ENCODE measurements at regions not wholly inside any gene's neighbourhood (a gene's known extent, or its start where the extent isn't known, plus 50 kb on each side); places are given as distances from the start of the nearest gene placed in this dataset.

- no CpG with 5 or more reads among the region's 4 CpGs for WGBS (ENCODE audit: insufficient coverage)
- Mint-ChIP-seq H3K27me3 (ENCODE audit: low read depth in 3 of 3) (no peaks in the 10 kb centered on the region), H3K4me3 (no peak overlapping the region), H3K4me1 (no peaks in the 10 kb centered on the region), H3K27ac (no peak overlapping the region), H3K9me3 (peaks cover 0 to 2% (median 0%) of the 10 kb centered on the region in 7 donors), H3K36me3 (no peaks in the 10 kb centered on the region)
- H2AFZ ChIP-seq (ENCODE audit: insufficient read depth, low read depth, low read length, poor library complexity, severe bottlenecking) = no peak overlapping the region
- no peaks in the 10 kb centered on the region for H3K79me2 ChIP-seq (ENCODE audit: insufficient read depth, low read length)
- H3K36me3 ChIP-seq (replicated peaks in 1 of 2; ENCODE audit: control insufficient read depth in 1 of 2, insufficient read depth in 2 of 2, low read length in 2 of 2) = no peaks in the 10 kb centered on the region
- H3K4me2 ChIP-seq (replicated peaks; ENCODE audit: extremely low read depth, low read length, poor library complexity, severe bottlenecking) = no peak overlapping the region
- H3K27ac ChIP-seq (ENCODE audit: low read depth in 1 of 2, low read length in 2 of 2) = no peak overlapping the region
- no peak for TF ChIP-seq CTCF (IDR thresholded peaks at IDR 0.05)
- H3K4me1 ChIP-seq (ENCODE audit: control insufficient read depth in 1 of 2, insufficient read depth in 2 of 2, low read length in 2 of 2) = no peaks in the 10 kb centered on the region
- H3K9ac ChIP-seq (ENCODE audit: insufficient read depth, low read length, poor library complexity, severe bottlenecking) = no peak overlapping the region
- H4K20me1 ChIP-seq (ENCODE audit: insufficient read depth, low read length) = no peaks in the 10 kb centered on the region
- intact Hi-C loops (cut with micrococcal nuclease) = no loop called here
- H3K4me3 ChIP-seq (replicated peaks in 1 of 3; ENCODE audit: low read depth in 2 of 3, low read length in 3 of 3) = no peak overlapping the region
- no peak for DNase-seq
- no peaks in the 10 kb centered on the region for H3K9me3 ChIP-seq (replicated peaks in 1 of 2; ENCODE audit: control insufficient read depth in 1 of 2, insufficient read depth in 1 of 2, low read length in 2 of 2)
- no peaks in the 10 kb centered on the region for H3K27me3 ChIP-seq (ENCODE audit: control insufficient read depth in 2 of 2, insufficient read depth in 2 of 2, low read length in 2 of 2)
These were observed 209.8 kb upstream of the NDST4 start for GRCh38 chr4:115323106-115323707.

GRCh38 chr4:115315182-115315581 is 201.8 kb upstream of the NDST4 start:
- Histone ChIP-seq H2AFZ (ENCODE audit: insufficient read depth, low read depth, low read length, poor library complexity, severe bottlenecking) (no peak overlapping the region), H3K4me2 (replicated peaks; ENCODE audit: extremely low read depth, low read length, poor library complexity, severe bottlenecking) (no peak overlapping the region), H3K27me3 (ENCODE audit: control insufficient read depth in 2 of 2, insufficient read depth in 2 of 2, low read length in 2 of 2) (no peaks in the 10 kb centered on the region), H3K4me3 (replicated peaks in 1 of 3; ENCODE audit: low read depth in 2 of 3, low read length in 3 of 3) (no peak overlapping the region), H3K9me3 (replicated peaks in 1 of 2; ENCODE audit: control insufficient read depth in 1 of 2, insufficient read depth in 1 of 2, low read length in 2 of 2) (no peaks in the 10 kb centered on the region), H3K79me2 (ENCODE audit: insufficient read depth, low read length) (no peaks in the 10 kb centered on the region), H3K9ac (ENCODE audit: insufficient read depth, low read length, poor library complexity, severe bottlenecking) (no peak overlapping the region), H3K36me3 (replicated peaks in 1 of 2; ENCODE audit: control insufficient read depth in 1 of 2, insufficient read depth in 2 of 2, low read length in 2 of 2) (no peaks in the 10 kb centered on the region), H3K4me1 (ENCODE audit: control insufficient read depth in 1 of 2, insufficient read depth in 2 of 2, low read length in 2 of 2) (no peaks in the 10 kb centered on the region), H4K20me1 (ENCODE audit: insufficient read depth, low read length) (no peaks in the 10 kb centered on the region), H3K27ac (ENCODE audit: low read depth in 1 of 2, low read length in 2 of 2) (no peak overlapping the region)
- 100% methylated on average over 2 of the region's 4 CpGs for WGBS (ENCODE audit: insufficient coverage)
- DNase-seq = no peak
- Mint-ChIP-seq H3K27me3 (ENCODE audit: low read depth in 3 of 3) (peaks cover 0 to 2% (median 1%) of the 10 kb centered on the region in 3 donors), H3K4me1 (no peaks in the 10 kb centered on the region), H3K27ac (peak overlapping the region in 1 of 7 donors; percentile 6), H3K4me3 (no peak overlapping the region), H3K9me3 (peaks cover 0 to 2% (median 0%) of the 10 kb centered on the region in 7 donors), H3K36me3 (no peaks in the 10 kb centered on the region)
- no peak for TF ChIP-seq CTCF (IDR thresholded peaks at IDR 0.05)
- intact Hi-C loops (cut with micrococcal nuclease) = no loop called here

Data from CD14-positive monocyte (primary cell).